SK-N-SH treated with all-trans-retinoic acid at 6 μM for 48 hours (cell line): ENCODE measurements at regions not wholly inside any gene's neighbourhood (a gene's known extent, or its start where the extent isn't known, plus 50 kb on each side); places are given as distances from the start of the nearest gene placed in this dataset.

Experiments
- BACH2 ChIP-seq: fragments of 250-450 bp; sonication (Bioruptor Pico); IDR thresholded peaks from 2 replicates; pipeline ENCODE4 v1.9.0; 2021; ENCODE audit warnings: mild to moderate bottlenecking, borderline replicate concordance
- CSRNP3 ChIP-seq: fragments of 250-450 bp; sonication (Bioruptor Pico); IDR thresholded peaks from 2 replicates; pipeline ENCODE4 v1.5.1; 2021; ENCODE audit warnings: mild to moderate bottlenecking, moderate library complexity
- OSR1 ChIP-seq: fragments of 250-450 bp; sonication (Bioruptor Pico); IDR thresholded peaks from 2 replicates; pipeline ENCODE4 v1.8.0; 2022; ENCODE audit warnings: moderate library complexity, mild to moderate bottlenecking, inconsistent platforms
- RARB ChIP-seq: fragments of 250-450 bp; sonication (Bioruptor Pico); IDR thresholded peaks from 2 replicates; pipeline ENCODE4 v1.8.0; 2021; ENCODE audit warnings: mild to moderate bottlenecking, moderate library complexity
- TCF4 ChIP-seq: fragments of 250-450 bp; sonication (Bioruptor Pico); IDR thresholded peaks from 2 replicates; pipeline ENCODE4 v1.8.0; 2021; ENCODE audit warnings: mild to moderate bottlenecking, moderate library complexity, borderline replicate concordance
- ZC3H10 ChIP-seq: fragments of 250-450 bp; sonication (Bioruptor Pico); IDR thresholded peaks from 2 replicates; pipeline ENCODE4 v1.5.1; 2021; ENCODE audit warnings: mild to moderate bottlenecking, moderate library complexity
- ZFP3 ChIP-seq: fragments of 250-450 bp; sonication (Bioruptor Pico); IDR thresholded peaks from 2 replicates; pipeline ENCODE4 v1.5.0; 2020; ENCODE audit warnings: mild to moderate bottlenecking, moderate library complexity
- ZFP30 ChIP-seq: fragments of 450-650 bp; formaldehyde crosslinking; IDR thresholded peaks from 2 replicates; pipeline ENCODE4 v1.5.0; 2022; ENCODE audit warnings: mild to moderate bottlenecking, moderate library complexity
- TF ChIP-seq, protein P1 (sequence below): fragments of 250-450 bp; sonication (Bioruptor Pico); IDR thresholded peaks from 2 replicates; pipeline ENCODE4 v1.5.1; 2020; ENCODE audit warnings: low read depth, mild to moderate bottlenecking, moderate library complexity
- TF ChIP-seq, protein P2 (sequence below): fragments of 250-450 bp; sonication (Bioruptor Pico); IDR thresholded peaks from 2 replicates; pipeline ENCODE4 v1.8.0; 2020; ENCODE audit warnings: mild to moderate bottlenecking, moderate library complexity, borderline replicate concordance

DNA sequence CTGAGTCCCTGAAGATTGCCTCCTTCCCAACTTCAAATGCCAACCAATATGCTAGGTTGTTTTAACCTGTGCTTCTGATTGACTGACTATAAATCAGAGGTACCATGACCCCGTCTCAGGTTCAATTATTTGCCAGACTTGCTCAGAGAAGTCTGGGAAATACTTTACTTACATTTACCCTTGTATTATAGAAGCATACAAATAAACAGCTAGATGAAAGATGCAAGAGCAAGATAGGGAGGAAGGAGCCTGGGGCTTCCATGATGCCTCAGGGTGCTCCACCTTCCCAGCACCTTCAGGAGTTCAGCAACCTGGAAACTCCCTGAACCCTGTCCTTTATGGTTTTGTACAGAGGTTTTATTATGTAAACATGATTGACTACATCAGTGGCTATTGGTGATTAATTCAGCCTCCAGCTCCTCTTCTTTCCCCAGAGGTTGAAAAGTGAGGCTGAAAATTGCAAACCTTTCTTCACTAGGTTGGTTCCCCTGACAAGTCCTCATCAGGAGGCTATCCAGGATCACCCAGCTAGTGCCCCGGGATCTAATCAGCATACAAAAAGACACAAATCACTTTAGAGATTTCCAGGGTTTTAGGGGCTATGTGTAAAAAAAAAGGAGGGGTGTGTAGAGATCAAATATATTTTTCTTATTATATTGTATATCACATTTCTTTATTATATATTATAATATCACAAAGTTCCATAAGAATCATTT, 547.7 kb downstream of the EPM2A start:
- TF ChIP-seq ZC3H10 (no peak), TCF4 (no peak), CSRNP3 (CRISPR knock-in tag) (no peak), ZFP3 (CRISPR knock-in tag) (no peak), OSR1 (CRISPR knock-in tag) (no peak), ZFP30 (no peak), RARB (CRISPR knock-in tag) (no peak), BACH2 (CRISPR knock-in tag) (no peak)
- TF ChIP-seq, protein P1, sequence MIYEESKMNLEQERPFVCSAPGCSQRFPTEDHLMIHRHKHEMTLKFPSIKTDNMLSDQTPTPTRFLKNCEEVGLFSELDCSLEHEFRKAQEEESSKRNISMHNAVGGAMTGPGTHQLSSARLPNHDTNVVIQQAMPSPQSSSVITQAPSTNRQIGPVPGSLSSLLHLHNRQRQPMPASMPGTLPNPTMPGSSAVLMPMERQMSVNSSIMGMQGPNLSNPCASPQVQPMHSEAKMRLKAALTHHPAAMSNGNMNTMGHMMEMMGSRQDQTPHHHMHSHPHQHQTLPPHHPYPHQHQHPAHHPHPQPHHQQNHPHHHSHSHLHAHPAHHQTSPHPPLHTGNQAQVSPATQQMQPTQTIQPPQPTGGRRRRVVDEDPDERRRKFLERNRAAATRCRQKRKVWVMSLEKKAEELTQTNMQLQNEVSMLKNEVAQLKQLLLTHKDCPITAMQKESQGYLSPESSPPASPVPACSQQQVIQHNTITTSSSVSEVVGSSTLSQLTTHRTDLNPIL = no peak
- TF ChIP-seq, protein P2, sequence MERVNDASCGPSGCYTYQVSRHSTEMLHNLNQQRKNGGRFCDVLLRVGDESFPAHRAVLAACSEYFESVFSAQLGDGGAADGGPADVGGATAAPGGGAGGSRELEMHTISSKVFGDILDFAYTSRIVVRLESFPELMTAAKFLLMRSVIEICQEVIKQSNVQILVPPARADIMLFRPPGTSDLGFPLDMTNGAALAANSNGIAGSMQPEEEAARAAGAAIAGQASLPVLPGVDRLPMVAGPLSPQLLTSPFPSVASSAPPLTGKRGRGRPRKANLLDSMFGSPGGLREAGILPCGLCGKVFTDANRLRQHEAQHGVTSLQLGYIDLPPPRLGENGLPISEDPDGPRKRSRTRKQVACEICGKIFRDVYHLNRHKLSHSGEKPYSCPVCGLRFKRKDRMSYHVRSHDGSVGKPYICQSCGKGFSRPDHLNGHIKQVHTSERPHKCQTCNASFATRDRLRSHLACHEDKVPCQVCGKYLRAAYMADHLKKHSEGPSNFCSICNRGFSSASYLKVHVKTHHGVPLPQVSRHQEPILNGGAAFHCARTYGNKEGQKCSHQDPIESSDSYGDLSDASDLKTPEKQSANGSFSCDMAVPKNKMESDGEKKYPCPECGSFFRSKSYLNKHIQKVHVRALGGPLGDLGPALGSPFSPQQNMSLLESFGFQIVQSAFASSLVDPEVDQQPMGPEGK (CRISPR knock-in tag) = no peak
